T-cell (primary cell): ENCODE measurements at regions not wholly inside any gene's neighbourhood (a gene's known extent, or its start where the extent isn't known, plus 50 kb on each side); places are given as distances from the start of the nearest gene placed in this dataset.

Source experiments
- ATAC-seq, 4 experiments: fragments of 200-7000 bp in 3 of 4; fragments of 150-1000 bp in 1 of 4; cut with Tn5 transposase; replicated peaks in 1 of 4; 1 replicate in 3 of 4; 2 replicates in 1 of 4; pipeline ENCODE4 v1.10.0; 2021; ENCODE audit warnings: moderate library complexity in 3 of 4, mild to moderate bottlenecking in 2 of 4, moderate number of reproducible peaks in 1 of 4
- CTCF ChIA-PET, 2 donors: fragments of 300-600 bp; sonication (Branson Sonifier 250); formaldehyde crosslinking; loops; one replicate each; lab custom pipeline; 2022; ENCODE audit warnings: antibody characterized with exemption in 2 of 2; lab: Charles Lee
- POLR2A ChIA-PET, 2 donors: fragments of 300-600 bp; sonication (Branson Sonifier 250); formaldehyde crosslinking; loops; one replicate each; lab custom pipeline; 2022; ENCODE audit warnings: antibody characterized with exemption in 2 of 2; lab: Charles Lee
- DNase-seq, 35 experiments: peaks; one replicate each; pipeline versions ENCODE4 v3.0.0 to v3.0.0-alpha.2; 2013 to 2023
- H3K27ac ChIP-seq: one replicate; pipeline ENCODE4 v1.5.1; 2013; ENCODE audit warnings: low read length
- H3K27me3 ChIP-seq, 2 experiments: replicated peaks in 1 of 2; 1 replicate in 1 of 2; 2 replicates in 1 of 2; pipeline versions ENCODE4 v1.6.1 to v1.7.0; 2013; ENCODE audit warnings: low read length in 1 of 2, mixed read lengths in 1 of 2; ENCODE audit not compliant: control insufficient read depth in 2 of 2, insufficient read depth in 2 of 2; ENCODE audit errors: extremely low read depth in 1 of 2
- H3K36me3 ChIP-seq, 2 donors: 1 replicate in 1 of 2; 2 replicates in 1 of 2; pipeline versions ENCODE4 v1.6.1 to v1.7.0; 2013; ENCODE audit warnings: low read length in 1 of 2; ENCODE audit not compliant: control insufficient read depth in 2 of 2, insufficient read depth in 1 of 2; ENCODE audit errors: extremely low read depth in 1 of 2
- H3K4me1 ChIP-seq, 2 experiments: 1 replicate in 1 of 2; 2 replicates in 1 of 2; pipeline versions ENCODE4 v1.6.1 to v1.7.0; 2013; ENCODE audit warnings: low read length in 2 of 2, mixed read lengths in 1 of 2; ENCODE audit not compliant: insufficient read depth in 2 of 2, control insufficient read depth in 1 of 2; ENCODE audit errors: extremely low read depth in 1 of 2
- H3K4me3 ChIP-seq, 2 donors: 1 replicate in 1 of 2; 2 replicates in 1 of 2; pipeline versions ENCODE4 v1.5.1 to v1.7.0; 2013; ENCODE audit warnings: mild to moderate bottlenecking in 2 of 2, low read length in 1 of 2, moderate library complexity in 1 of 2; ENCODE audit not compliant: control insufficient read depth in 1 of 2; ENCODE audit errors: extremely low read depth in 1 of 2
- H3K9me3 ChIP-seq: 2 replicates; pipeline ENCODE4 v1.7.0; 2013
- H3K27ac Mint-ChIP-seq, 2 donors: one replicate each; pipeline ENCODE4 v1.8.0; 2020 to 2021; ENCODE audit warnings: mild to moderate bottlenecking in 2 of 2, mixed read lengths in 2 of 2
- H3K27me3 Mint-ChIP-seq, 2 donors: one replicate each; pipeline ENCODE4 v1.8.0; 2021 to 2022; ENCODE audit warnings: mixed read lengths in 2 of 2
- H3K36me3 Mint-ChIP-seq: one replicate; pipeline ENCODE4 v1.8.0; 2021; ENCODE audit warnings: mixed read lengths
- H3K4me1 Mint-ChIP-seq, 3 donors: one replicate each; pipeline ENCODE4 v1.8.0; 2020 to 2022; ENCODE audit warnings: mixed read lengths in 3 of 3, mild to moderate bottlenecking in 1 of 3
- H3K4me3 Mint-ChIP-seq, 3 donors: one replicate each; pipeline ENCODE4 v1.8.0; 2020 to 2022; ENCODE audit warnings: mild to moderate bottlenecking in 3 of 3, mixed read lengths in 3 of 3, moderate library complexity in 3 of 3
- H3K9me3 Mint-ChIP-seq, 3 donors: one replicate each; pipeline ENCODE4 v1.8.0; 2020 to 2022; ENCODE audit warnings: mixed read lengths in 3 of 3
- WGBS: methylation state at CpG from one replicate; pipeline ENCODE4 v1.1.5; 2013; ENCODE audit warnings: missing lambda C conversion rate; ENCODE audit not compliant: insufficient coverage; 5-methylcytosine and 5-hydroxymethylcytosine counted together

- H3K4me3 ChIP-seq, result no peak overlapping the region
- DNase-seq (no peak), ATAC-seq (no peak)
- no peaks in the 10 kb centered on the region for H3K36me3 ChIP-seq
- Mint-ChIP-seq H3K4me1 (no peaks in the 10 kb centered on the region), H3K27ac (no peak overlapping the region), H3K27me3 (no peaks in the 10 kb centered on the region), H3K9me3 (peaks cover 3 to 8% (median 7%) of the 10 kb centered on the region in 3 donors), H3K36me3 (no peaks in the 10 kb centered on the region), H3K4me3 (no peak overlapping the region)
- no CpG with 5 or more reads among the region's 3 CpGs for WGBS
- no peak overlapping the region for H3K27ac ChIP-seq
- H3K27me3 ChIP-seq, result no peaks in the 10 kb centered on the region
- no peaks in the 10 kb centered on the region for H3K4me1 ChIP-seq
- no peaks in the 10 kb centered on the region for H3K9me3 ChIP-seq
- ChIA-PET CTCF (no interaction called here), POLR2A (no interaction called here)
Observed at GRCh38 chrX:127259742-127260141, 440.2 kb downstream of the PRR32 start.

DNA sequence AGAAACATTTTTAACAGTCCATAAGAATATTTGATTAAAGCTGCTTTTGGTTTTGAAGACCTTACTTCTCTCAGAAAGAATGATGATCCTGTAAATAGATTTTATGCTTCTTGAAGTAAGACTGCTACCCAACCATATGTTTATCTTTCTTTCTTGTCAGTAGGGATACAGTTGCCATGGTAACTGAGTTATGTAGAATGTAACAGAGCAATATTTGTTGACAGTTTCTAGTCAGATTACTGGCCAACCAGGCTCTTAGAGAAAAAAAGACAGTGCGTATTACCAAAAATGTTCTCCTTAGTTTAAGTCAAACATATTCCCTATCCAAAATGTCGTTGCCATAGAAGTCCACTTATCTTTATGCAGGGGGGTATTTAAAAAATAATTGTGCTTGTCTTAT lies 456.8 kb downstream of the PRR32 start:
- Histone ChIP-seq H3K27me3 (no peaks in the 10 kb centered on the region), H3K4me1 (no peaks in the 10 kb centered on the region), H3K36me3 (no peaks in the 10 kb centered on the region), H3K27ac (no peak overlapping the region), H3K9me3 (no peaks in the 10 kb centered on the region), H3K4me3 (no peak overlapping the region)
- CTCF ChIA-PET, result interaction anchor here in 1 of 2 donors (0.9 kb wide), 1 partner anchor 51 kb away, joined by 3 read pairs; no protein-coding TSS in a partner anchor
- DNase-seq (no peak), ATAC-seq (no peak)
- POLR2A ChIA-PET, result no interaction called here
- H3K27me3 Mint-ChIP-seq, result no peaks in the 10 kb centered on the region
- H3K9me3 Mint-ChIP-seq, result peaks cover 0 to 3% (median 0%) of the 10 kb centered on the region in 3 donors
- H3K4me3 Mint-ChIP-seq, result no peak overlapping the region
- H3K36me3 Mint-ChIP-seq, result no peaks in the 10 kb centered on the region
- no CpG with 5 or more reads among the region's 2 CpGs for WGBS
- H3K4me1 Mint-ChIP-seq, result no peaks in the 10 kb centered on the region
- H3K27ac Mint-ChIP-seq, result no peak overlapping the region

- Histone ChIP-seq H3K27ac (no peak overlapping the region), H3K36me3 (no peaks in the 10 kb centered on the region), H3K4me1 (no peaks in the 10 kb centered on the region), H3K27me3 (no peaks in the 10 kb centered on the region), H3K9me3 (no peaks in the 10 kb centered on the region), H3K4me3 (no peak overlapping the region)
- no peaks in the 10 kb centered on the region for H3K36me3 Mint-ChIP-seq
- no peak overlapping the region for H3K4me3 Mint-ChIP-seq
- H3K4me1 Mint-ChIP-seq, result no peaks in the 10 kb centered on the region
- no peak overlapping the region for H3K27ac Mint-ChIP-seq
- peaks cover 0 to 6% (median 0%) of the 10 kb centered on the region in 3 donors for H3K9me3 Mint-ChIP-seq
- ChIA-PET POLR2A (no interaction called here), CTCF (no interaction called here)
- H3K27me3 Mint-ChIP-seq, result no peaks in the 10 kb centered on the region
- DNase-seq (no peak), ATAC-seq (no peak)
Observed at GRCh38 chrX:127300511-127300910, 481.0 kb downstream of the PRR32 start.

DNA sequence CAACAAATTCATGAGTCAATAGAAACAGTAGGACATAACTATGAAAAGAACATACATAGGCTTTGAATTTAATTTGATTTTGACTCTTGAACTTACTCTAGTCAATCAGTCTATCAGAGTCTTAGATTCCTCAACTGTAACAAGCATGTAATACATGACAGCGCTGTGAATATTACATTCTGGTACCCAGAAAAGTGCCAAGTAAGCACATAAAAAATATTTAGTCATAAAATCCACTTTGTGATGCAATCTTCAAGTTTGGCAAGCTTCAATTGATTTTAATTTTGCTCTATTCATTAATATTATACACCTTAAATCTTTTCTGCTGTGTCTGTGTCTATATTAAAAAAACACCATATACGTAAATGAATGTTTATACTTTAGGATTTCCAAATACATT lies 483.3 kb downstream of the PRR32 start:
- no CpG with 5 or more reads among the region's 2 CpGs for WGBS
- POLR2A ChIA-PET, result no interaction called here
- Mint-ChIP-seq H3K4me3 (no peak overlapping the region), H3K9me3 (peaks cover 0 to 14% (median 3%) of the 10 kb centered on the region in 3 donors), H3K27me3 (no peaks in the 10 kb centered on the region), H3K27ac (no peak overlapping the region), H3K36me3 (no peaks in the 10 kb centered on the region), H3K4me1 (no peaks in the 10 kb centered on the region)
- ATAC-seq (no peak), DNase-seq (no peak)
- Histone ChIP-seq H3K27me3 (no peaks in the 10 kb centered on the region), H3K36me3 (no peaks in the 10 kb centered on the region), H3K4me1 (no peaks in the 10 kb centered on the region), H3K4me3 (no peak overlapping the region), H3K27ac (no peak overlapping the region), H3K9me3 (no peaks in the 10 kb centered on the region)
- CTCF ChIA-PET, result no interaction called here

- ATAC-seq (no peak), DNase-seq (no peak)
- Histone ChIP-seq H3K27ac (no peak overlapping the region), H3K4me1 (no peaks in the 10 kb centered on the region), H3K27me3 (no peaks in the 10 kb centered on the region), H3K9me3 (no peaks in the 10 kb centered on the region), H3K4me3 (no peak overlapping the region), H3K36me3 (no peaks in the 10 kb centered on the region)
- Mint-ChIP-seq H3K27me3 (no peaks in the 10 kb centered on the region), H3K4me3 (no peak overlapping the region), H3K36me3 (no peaks in the 10 kb centered on the region), H3K4me1 (no peaks in the 10 kb centered on the region), H3K27ac (no peak overlapping the region), H3K9me3 (peaks cover 0 to 12% (median 3%) of the 10 kb centered on the region in 3 donors)
- WGBS, result no CpG with 5 or more reads among the region's 1 CpG
- ChIA-PET CTCF (no interaction called here), POLR2A (no interaction called here)
Observed at GRCh38 chrX:127305013-127305412, 485.5 kb downstream of the PRR32 start.

DNA sequence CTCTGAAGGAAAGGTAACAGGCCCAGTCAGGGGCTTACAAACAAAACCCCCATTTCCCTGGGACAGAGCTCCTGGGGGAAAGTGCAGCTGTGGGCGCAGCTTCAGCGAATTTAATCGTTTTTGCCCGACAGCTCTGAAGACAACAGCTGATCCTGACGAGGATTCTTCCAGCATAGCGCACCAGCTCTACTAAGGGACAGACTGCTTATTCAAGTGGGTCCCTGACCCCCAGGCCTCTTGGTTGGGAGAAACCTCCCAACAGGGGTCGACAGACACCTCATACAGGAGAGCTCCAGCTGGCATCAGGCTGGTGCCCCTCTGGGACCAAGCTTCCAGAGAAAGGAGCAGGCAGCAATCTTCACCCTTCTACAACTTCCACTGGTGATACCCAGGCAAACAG lies 486.7 kb downstream of the PRR32 start:
- Histone ChIP-seq H3K9me3 (no peaks in the 10 kb centered on the region), H3K27ac (no peak overlapping the region), H3K27me3 (no peaks in the 10 kb centered on the region), H3K36me3 (no peaks in the 10 kb centered on the region), H3K4me1 (no peaks in the 10 kb centered on the region), H3K4me3 (no peak overlapping the region)
- H3K27ac Mint-ChIP-seq, result no peak overlapping the region
- 94% methylated on average over 5 of the region's 7 CpGs for WGBS
- no peaks in the 10 kb centered on the region for H3K36me3 Mint-ChIP-seq
- H3K4me1 Mint-ChIP-seq, result no peaks in the 10 kb centered on the region
- POLR2A ChIA-PET, result no interaction called here
- H3K9me3 Mint-ChIP-seq, result peaks cover 0 to 12% (median 3%) of the 10 kb centered on the region in 3 donors
- no peak overlapping the region for H3K4me3 Mint-ChIP-seq
- DNase-seq, result no peak
- H3K27me3 Mint-ChIP-seq, result no peaks in the 10 kb centered on the region
- CTCF ChIA-PET, result interaction anchor here in 1 of 2 donors (0.6 kb wide), 1 partner anchor 153 kb away, joined by 3 read pairs; no protein-coding TSS in a partner anchor
- no peak for ATAC-seq

DNA sequence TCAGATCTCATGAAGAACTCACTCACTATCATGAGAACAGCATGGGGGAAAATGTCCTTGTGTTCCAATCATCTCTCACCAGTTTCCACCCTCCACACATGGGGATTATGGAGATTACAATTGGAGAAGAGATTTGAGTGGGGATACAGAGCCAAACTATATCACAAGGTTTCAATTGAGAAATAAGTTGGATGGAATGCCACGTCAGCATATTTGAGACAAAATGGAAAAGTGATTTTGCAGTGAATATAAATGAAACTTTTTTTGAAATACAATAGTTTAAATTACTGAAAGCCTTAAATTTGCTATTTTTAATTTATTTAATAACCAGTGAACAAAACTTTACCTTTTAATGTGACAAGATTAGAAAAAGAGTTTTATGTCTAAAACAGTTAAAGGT lies 494.1 kb downstream of the PRR32 start:
- peaks cover 0 to 3% (median 0%) of the 10 kb centered on the region in 3 donors for H3K9me3 Mint-ChIP-seq
- no peaks in the 10 kb centered on the region for H3K36me3 Mint-ChIP-seq
- no peaks in the 10 kb centered on the region for H3K27me3 ChIP-seq
- WGBS, result no CpG with 5 or more reads among the region's 1 CpG
- no peak for DNase-seq
- H3K4me3 ChIP-seq, result no peak overlapping the region
- H3K27me3 Mint-ChIP-seq, result no peaks in the 10 kb centered on the region
- no peak for ATAC-seq
- no peaks in the 10 kb centered on the region for H3K4me1 Mint-ChIP-seq
- no peak overlapping the region for H3K4me3 Mint-ChIP-seq
- no peaks in the 10 kb centered on the region for H3K4me1 ChIP-seq
- H3K9me3 ChIP-seq, result no peaks in the 10 kb centered on the region
- CTCF ChIA-PET, result no interaction called here
- no peak overlapping the region for H3K27ac Mint-ChIP-seq
- POLR2A ChIA-PET, result no interaction called here
- no peaks in the 10 kb centered on the region for H3K36me3 ChIP-seq
- H3K27ac ChIP-seq, result no peak overlapping the region
